Activated T-cell treated with anti-CD3 and anti-CD28 coated beads for 48 hours (primary cell): ENCODE measurements at regions not wholly inside any gene's neighbourhood (a gene's known extent, or its start where the extent isn't known, plus 50 kb on each side); places are given as distances from the start of the nearest gene placed in this dataset.

Source experiments
- DNase-seq: peaks from one replicate; pipeline ENCODE4 v3.0.0-alpha.2; 2020; ENCODE audit warnings: low read depth

GRCh38 chr2:45255563-45255962, 246.3 kb upstream of the SIX2 start:
- DNase-seq, result no peak

- no peak for DNase-seq
These were observed 244.8 kb upstream of the SIX2 start for GRCh38 chr2:45254025-45254424.

- no peak for DNase-seq
These were observed 243.9 kb upstream of the SIX2 start for GRCh38 chr2:45253151-45253550.

DNA sequence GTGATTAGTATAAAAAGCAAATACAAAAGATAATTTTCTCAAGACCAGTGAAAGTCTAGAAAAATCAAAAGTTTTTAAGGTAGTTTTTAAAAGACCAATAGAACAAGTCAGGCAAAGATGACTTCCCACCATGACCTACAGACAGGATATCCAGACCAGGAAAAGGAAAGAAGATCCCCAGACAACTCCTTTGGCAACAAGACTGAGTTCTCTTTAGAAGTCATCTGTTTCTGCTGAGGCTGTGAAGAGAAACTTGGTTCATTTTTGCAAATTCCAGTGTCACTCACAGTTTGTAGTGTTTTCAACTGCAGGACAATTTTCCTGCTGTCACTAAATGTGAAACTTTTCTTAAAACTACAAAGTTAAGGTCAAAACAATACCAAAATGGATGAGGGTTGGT, 240.9 kb upstream of the SIX2 start:
- no peak for DNase-seq

DNA sequence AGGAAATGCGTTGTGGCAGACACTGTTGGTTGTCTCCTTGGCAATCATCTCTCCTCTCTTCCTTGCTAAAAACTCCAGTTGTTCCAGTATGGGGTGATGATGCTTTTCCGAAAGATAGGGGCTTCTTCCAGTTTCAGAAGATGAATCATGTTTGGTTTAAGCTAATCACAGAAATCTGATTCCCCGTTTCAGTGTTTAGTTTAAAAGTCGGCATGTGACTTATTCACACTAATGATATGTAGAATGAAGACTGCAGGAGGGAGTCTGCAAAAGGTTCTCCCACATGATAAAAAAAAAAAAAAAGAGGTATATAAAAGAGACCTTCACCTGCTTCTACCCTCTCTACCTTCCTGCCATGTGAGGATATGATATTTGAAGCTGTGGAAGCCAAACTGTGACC, 239.0 kb upstream of the SIX2 start:
- no peak for DNase-seq

DNA sequence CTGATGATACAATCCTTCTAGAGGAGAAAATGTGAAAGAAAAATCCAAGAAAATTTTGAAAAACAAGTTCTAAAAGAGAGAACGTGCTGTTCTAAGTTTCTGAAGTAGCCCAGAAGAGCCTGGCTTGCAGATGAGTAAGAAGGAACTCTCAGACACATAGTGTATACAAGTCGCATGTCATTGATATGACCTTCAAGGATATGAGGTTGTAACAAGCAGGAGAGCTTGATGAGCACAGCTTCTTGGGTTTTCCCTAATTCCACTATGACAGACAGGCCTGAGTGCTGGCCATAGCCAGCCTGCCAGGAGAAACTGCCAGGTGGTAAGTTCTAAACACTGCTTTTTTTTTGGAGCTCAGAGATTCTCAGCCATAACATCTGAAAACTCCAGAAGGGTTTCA, 235.7 kb upstream of the SIX2 start:
- DNase-seq, result no peak

DNA sequence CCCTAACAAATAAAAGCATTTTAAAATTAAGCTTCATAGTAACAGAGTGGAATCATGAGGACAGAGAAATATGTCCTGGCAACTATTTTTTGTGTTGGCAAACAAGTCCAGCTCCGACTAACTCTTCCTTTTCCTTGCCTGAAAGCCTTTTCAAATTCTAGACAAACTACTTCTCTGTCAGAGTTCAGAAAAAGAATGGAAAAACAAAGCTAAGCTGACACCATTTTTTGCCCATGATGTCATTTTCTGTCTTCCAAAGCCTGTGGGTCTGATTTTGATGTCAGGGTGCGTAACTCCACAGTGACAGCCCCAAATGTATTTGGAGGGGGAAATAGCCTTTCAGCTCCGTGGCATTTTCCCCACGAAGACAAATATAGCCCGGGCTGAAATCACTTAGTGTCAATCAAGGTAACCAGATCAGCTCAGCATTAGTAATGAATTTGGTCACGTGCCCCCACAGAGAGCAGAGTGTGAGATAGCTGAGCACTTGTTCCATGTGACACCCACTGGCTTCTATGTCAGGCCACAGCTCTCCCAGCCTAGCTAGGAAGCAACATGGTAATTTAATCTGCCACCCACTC, 233.0 kb upstream of the SIX2 start:
- DNase-seq, result no peak

DNA sequence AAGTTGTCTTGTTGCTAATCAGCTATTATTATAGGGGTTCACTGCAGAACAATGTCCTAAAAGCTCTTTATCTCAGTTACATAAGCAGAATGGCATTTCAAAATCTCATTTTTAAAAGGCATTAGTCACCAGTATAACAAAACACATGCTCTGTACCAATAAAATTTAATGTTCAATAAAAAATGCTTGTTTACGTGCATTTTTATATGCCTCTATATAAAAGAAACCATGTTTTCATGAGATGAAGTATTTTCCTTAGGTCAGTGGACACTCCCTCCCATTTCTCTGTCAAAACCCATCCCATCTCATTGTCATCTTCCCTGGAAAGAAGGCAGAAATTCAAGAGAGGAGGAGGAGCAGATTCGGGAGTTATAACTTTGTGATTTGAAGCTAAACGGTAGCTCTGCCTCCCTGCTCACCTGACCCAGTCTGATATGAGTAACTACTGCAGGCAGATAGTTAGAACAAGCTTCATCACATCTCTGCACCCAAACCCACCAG, 231.9 kb upstream of the SIX2 start:
- no peak for DNase-seq

DNA sequence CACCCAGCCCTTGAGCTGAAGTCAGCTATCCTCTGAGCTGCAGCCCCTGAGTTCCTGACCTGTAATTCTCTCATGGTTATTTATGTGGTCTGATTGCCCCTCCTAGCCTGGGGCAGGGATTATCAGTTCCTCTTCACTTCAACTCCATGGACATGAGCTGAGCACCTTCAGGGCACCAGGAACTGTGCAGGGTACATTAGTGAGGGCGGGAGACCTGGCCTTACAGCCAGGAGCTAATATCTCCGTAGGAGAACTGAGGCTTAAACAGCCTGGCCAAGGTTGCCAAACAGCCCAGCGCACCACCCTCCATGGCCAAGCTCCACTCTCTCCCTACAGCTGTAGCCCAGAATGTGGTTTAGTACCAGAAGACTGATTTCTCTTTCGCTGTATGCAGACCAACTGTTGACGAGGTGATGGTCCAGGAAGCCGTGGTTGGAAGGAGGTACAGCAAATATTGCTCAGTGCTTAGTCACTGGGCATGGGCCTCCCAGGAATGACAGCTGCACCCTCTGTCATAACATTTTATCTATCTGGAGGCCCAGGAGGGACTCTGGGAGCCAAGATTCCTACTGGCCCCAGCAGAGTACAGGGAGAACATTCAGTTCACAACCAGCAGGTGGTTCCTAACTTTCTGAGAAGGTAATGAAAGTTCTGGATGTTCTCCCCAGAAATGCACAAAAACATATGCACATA, 228.7 kb upstream of the SIX2 start:
- peak; percentile 19 for DNase-seq

- no peak for DNase-seq
These were observed 227.9 kb upstream of the SIX2 start for GRCh38 chr2:45237128-45237527.

DNA sequence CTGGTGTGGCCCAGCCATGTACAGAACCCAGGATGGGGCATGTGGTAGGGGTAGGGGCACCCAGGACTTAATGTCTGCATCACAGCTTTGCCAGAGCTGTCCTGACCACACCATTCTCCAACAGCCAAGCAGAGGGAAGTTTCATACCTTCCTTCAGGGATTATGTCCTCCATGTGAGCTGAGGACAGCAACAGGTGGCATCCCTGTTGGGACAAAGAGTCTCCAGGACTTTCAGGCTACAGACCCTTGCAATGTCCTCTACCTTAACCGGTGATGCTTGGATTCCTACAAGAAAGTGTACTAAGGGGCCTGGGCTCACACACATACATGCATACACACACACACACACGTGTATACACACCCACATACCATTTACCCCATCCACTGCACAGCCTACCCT, 227.0 kb upstream of the SIX2 start:
- no peak for DNase-seq

DNA sequence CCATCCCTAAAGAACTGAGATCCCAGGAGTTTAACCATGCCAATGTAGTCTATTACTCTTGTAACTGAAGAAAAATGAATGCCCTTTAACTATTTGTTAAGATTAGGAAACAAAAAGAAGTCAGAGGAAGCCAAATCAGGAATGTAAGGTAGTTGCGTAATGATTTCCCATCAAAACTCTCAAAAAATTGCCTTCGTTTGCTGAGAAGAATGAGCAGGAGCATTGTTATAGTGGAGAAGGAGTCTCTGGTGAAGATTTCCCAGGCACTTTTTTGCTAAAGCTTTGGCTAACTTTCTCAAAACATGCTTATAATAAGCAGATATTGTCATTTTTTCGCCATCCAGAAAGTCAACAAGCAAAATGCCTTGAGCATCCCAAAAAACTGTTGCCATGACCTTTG, 224.0 kb upstream of the SIX2 start:
- DNase-seq, result no peak

DNA sequence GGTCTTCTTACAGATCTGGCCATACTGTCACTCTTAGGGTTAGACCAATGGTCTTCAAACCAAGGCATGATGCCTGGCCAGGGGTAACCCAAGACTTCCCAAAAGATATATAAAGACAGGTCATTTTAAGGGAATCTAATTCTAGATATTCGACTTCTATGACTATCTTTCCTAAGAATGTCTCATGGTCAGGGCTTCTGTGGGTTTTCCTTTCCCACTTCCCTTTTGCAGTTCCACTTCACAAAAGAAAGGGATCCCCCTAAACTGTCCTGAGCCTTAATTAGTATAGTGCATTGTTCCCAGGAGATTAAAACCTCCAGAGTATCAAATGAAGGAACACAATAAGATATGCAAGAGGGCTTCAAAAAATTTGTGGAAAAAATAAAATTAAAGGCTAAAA, 223.6 kb upstream of the SIX2 start:
- DNase-seq, result no peak

DNA sequence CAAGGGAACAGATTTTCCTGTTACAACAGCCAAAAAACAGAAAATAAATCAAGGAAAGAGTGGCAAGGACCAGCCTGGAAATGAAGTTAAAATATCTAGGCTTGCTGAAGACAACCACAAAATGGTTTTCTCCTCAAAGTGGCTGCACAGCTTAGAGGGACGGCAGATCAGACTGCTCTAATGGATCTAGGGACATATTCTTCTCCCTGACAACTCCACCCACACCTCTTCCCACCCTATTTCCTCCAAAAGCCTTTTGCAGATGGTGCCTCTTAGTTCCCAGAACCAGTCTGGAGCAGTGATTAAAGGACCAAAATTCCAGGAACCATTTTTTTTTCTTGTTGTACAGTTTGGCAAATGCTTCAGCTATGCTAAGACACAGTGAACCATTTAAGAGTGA, 220.2 kb upstream of the SIX2 start:
- DNase-seq, result no peak

DNA sequence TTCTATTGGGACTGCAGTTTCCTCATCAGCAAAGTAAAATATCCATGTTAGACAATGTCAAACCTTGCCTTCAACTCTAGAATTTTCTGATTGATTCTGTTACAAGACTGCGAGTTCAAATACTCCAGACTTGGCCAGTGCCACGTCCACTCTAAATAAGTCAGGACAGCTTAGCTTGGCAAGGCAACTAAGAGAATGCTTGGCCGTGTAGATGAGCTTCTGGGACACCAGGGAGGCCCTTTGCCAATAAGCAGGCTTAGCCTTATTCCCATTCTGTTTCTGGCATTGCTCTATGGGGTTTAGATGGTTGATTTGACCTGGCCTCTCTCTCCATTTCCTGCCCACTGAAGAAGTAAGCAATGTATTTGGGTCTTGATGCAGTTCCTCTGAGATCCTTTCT, 218.1 kb upstream of the SIX2 start:
- DNase-seq, result no peak

DNA sequence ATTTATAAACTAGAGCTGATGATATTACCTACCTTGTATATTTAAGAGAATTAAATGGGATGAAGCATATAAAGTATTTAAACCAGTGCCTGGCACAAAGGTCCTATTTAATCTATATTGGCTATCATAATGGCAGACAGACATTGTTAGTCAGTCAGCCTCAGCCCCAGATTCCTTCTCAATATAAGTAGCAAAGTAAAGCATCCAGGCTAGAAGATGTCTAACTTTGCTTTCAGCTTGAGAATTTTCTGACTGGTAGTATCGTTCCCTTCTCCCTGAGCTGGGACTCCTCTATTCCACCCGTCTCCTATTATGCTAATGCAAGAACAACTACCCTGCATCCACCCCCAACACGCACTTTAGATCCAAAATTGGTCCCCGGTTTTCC, 215.7 kb upstream of the SIX2 start:
- DNase-seq, result no peak

GRCh38 chr2:45224321-45224992, 215.2 kb upstream of the SIX2 start:
- DNase-seq, result no peak

DNA sequence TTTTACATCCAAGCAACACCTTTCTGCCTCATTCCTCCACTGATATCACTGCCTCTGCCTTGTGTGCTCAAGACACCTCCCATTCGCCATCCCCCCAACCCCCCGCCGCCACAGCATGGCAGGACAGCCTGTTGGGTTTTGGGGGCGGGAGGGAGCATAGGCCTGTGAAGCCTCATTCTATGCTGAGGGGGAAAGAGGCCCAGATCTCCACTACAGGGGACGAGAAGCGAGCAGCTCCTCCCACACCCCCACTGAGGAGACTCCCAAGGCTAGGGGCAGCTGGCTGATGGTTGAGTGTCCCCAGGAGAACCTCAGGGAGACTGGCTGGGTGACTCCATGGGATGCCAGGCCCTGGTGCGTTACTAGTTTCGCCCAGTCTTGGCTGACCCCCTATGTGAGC, 214.3 kb upstream of the SIX2 start:
- DNase-seq, result no peak

GRCh38 chr2:45220227-45220626, 211.0 kb upstream of the SIX2 start:
- DNase-seq, result no peak

DNA sequence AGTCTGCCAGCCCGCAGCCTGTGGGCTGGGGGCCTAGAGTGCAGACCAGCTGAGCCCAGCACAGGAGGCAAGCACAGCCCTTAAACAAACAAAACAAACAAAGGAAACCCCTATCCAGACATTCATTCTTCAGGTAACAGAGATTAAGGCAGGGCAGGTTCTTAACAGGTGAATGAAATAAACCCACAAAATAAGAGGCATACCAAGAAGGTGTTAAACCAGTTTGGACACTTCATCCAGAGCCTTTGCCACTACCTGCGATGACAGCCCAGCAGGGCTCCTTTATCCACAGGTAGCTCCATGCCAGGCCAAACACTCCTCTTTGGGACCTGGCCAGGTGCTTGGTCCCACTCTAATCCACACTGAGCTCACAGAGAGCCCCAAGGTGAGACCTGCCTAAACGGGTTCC, 209.7 kb upstream of the SIX2 start:
- DNase-seq, result no peak

GRCh38 chr2:45218297-45218696, 209.0 kb upstream of the SIX2 start:
- no peak for DNase-seq

DNA sequence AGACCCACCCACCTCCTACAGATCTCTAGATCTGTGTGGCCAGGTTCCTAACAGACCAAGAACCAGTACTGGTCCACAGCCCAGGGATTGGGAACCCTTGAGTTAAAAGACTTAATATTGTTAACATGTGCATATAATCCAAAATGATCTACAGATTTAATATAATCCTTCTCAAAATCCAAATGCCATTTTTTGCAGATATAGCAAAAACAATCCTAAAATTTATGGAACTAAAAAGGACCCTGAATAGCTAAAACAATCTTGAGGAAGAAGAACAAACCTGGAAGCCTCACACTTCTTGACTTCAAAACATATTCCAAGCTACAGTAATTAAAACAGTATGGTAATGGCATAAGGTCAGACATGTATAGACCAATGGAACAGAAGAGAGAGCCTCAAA, 206.9 kb upstream of the SIX2 start:
- no peak for DNase-seq

- no peak for DNase-seq
These were observed 205.3 kb upstream of the SIX2 start for GRCh38 chr2:45214550-45214949.
